ENCODE measurements at regions not wholly inside any gene's neighbourhood (a gene's known extent, or its start where the extent isn't known, plus 50 kb on each side); places are given as distances from the start of the nearest gene placed in this dataset.
"Not testable (repeated sequence)": the region's sequence is repeated elsewhere in the genome, so short reads cannot be mapped to it uniquely, and the experiment has no call there.

GRCh38 chr16:63410594-63410993 lies 1374.4 kb upstream of the CDH8 start:
- no peak for DNase-seq

- DNase-seq: no peak
Observed at GRCh38 chr16:63403792-63404191, 1367.6 kb upstream of the CDH8 start.

GRCh38 chr16:63388277-63388676 lies 1352.0 kb upstream of the CDH8 start:
- not testable (repeated sequence) for DNase-seq

GRCh38 chr16:63385714-63386432 lies 1349.6 kb upstream of the CDH8 start:
- no peak for DNase-seq

- DNase-seq: no peak
Observed at GRCh38 chr16:63373744-63374143, 1337.5 kb upstream of the CDH8 start.

GRCh38 chr16:63372815-63373214 lies 1336.6 kb upstream of the CDH8 start:
- no peak for DNase-seq

- no peak for DNase-seq
Observed at GRCh38 chr16:63372283-63372682, 1336.0 kb upstream of the CDH8 start.

- no peak for DNase-seq
Observed at GRCh38 chr16:63365649-63366304, 1329.5 kb upstream of the CDH8 start.

- no peak for DNase-seq
Observed at GRCh38 chr16:63363738-63364137, 1327.5 kb upstream of the CDH8 start.

GRCh38 chr16:63361032-63361624 lies 1324.9 kb upstream of the CDH8 start:
- no peak for DNase-seq

GRCh38 chr16:63349961-63350360 lies 1313.7 kb upstream of the CDH8 start:
- no peak for DNase-seq

GRCh38 chr16:63346000-63346399 lies 1309.8 kb upstream of the CDH8 start:
- no peak for DNase-seq

- no peak for DNase-seq
Observed at GRCh38 chr16:63337264-63337663, 1301.0 kb upstream of the CDH8 start.

- DNase-seq: no peak
Observed at GRCh38 chr16:63331111-63331510, 1294.9 kb upstream of the CDH8 start.

- DNase-seq: no peak
Observed at GRCh38 chr16:63326736-63327339, 1290.6 kb upstream of the CDH8 start.

GRCh38 chr16:63323722-63324705 lies 1287.8 kb upstream of the CDH8 start:
- DNase-seq: no peak

GRCh38 chr16:63323055-63323454 lies 1286.8 kb upstream of the CDH8 start:
- DNase-seq: no peak

- DNase-seq: no peak
Observed at GRCh38 chr16:63315229-63315628, 1279.0 kb upstream of the CDH8 start.

- no peak for DNase-seq
Observed at GRCh38 chr16:63312346-63312745, 1276.1 kb upstream of the CDH8 start.

- DNase-seq: no peak
Observed at GRCh38 chr16:63311313-63311712, 1275.1 kb upstream of the CDH8 start.

- no peak for DNase-seq
Observed at GRCh38 chr16:63302811-63303210, 1266.6 kb upstream of the CDH8 start.

- no peak for DNase-seq
Observed at GRCh38 chr16:63301349-63301748, 1265.1 kb upstream of the CDH8 start.

- DNase-seq: no peak
Observed at GRCh38 chr16:63298993-63299392, 1262.8 kb upstream of the CDH8 start.

Data from 8988T (cell line).